Neural cell (in vitro differentiated cells): ENCODE measurements at regions not wholly inside any gene's neighbourhood (a gene's known extent, or its start where the extent isn't known, plus 50 kb on each side); places are given as distances from the start of the nearest gene placed in this dataset.

Source experiments
- H2AFZ ChIP-seq: fragments of 200-600, 300-800 bp; sonication (generic), shearing (Covaris generic); 2 replicates; pipeline ENCODE4 v1.6.0; 2014; ENCODE audit warnings: low read depth, mild to moderate bottlenecking, antibody characterized with exemption, low read length, moderate library complexity
- H3F3A ChIP-seq: fragments of 200-600 bp; shearing (Covaris generic); 2 replicates; pipeline ENCODE4 v1.6.1; 2016; ENCODE audit warnings: mild to moderate bottlenecking, moderate library complexity, mixed read lengths, antibody characterized with exemption, low read length; ENCODE audit not compliant: insufficient read depth, poor library complexity, severe bottlenecking
- H3K27ac ChIP-seq: fragments of 200-600, 300-800 bp; sonication (generic), shearing (Covaris generic); 2 replicates; pipeline ENCODE4 v1.5.1; 2014; ENCODE audit warnings: mild to moderate bottlenecking, low read length, moderate library complexity
- H3K27me3 ChIP-seq: fragments of 300-800, 200-600 bp; sonication (generic), shearing (Covaris generic); 2 replicates; pipeline ENCODE4 v1.6.0; 2014; ENCODE audit warnings: mild to moderate bottlenecking, low read depth, low read length, moderate library complexity; ENCODE audit not compliant: insufficient read depth
- H3K36me3 ChIP-seq: fragments of 300-800, 200-600 bp; sonication (generic), shearing (Covaris generic); 2 replicates; pipeline ENCODE4 v1.5.1; 2014; ENCODE audit warnings: mild to moderate bottlenecking, antibody characterized with exemption, low read length, moderate library complexity; ENCODE audit not compliant: insufficient read depth
- H3K4me2 ChIP-seq: fragments of 300-800, 200-600 bp; sonication (generic), shearing (Covaris generic); 2 replicates; pipeline ENCODE4 v1.6.0; 2014; ENCODE audit warnings: mild to moderate bottlenecking, low read length
- H3K4me3 ChIP-seq: fragments of 300-800, 200-600 bp; sonication (generic), shearing (Covaris generic); 2 replicates; pipeline ENCODE4 v1.5.1; 2014; ENCODE audit warnings: mild to moderate bottlenecking, low read length, moderate library complexity
- H3K79me2 ChIP-seq: fragments of 200-600 bp; shearing (Covaris generic); replicated peaks from 2 replicates; pipeline ENCODE4 v1.6.0; 2014; ENCODE audit warnings: mild to moderate bottlenecking, low read length, moderate library complexity; ENCODE audit not compliant: insufficient read depth
- H3K9ac ChIP-seq: fragments of 300-800, 200-600 bp; sonication (generic), shearing (Covaris generic); 2 replicates; pipeline ENCODE4 v1.6.1; 2016; ENCODE audit warnings: mild to moderate bottlenecking, low read length, mixed read lengths
- H3K9me2 ChIP-seq: fragments of 200-600 bp; shearing (Covaris generic); 2 replicates; pipeline ENCODE4 v1.6.1; 2016; ENCODE audit warnings: mild to moderate bottlenecking, low read length, mixed read lengths; ENCODE audit not compliant: insufficient read depth
- H3K9me3 ChIP-seq: fragments of 200-600, 300-800 bp; sonication (generic), shearing (Covaris generic); 2 replicates; pipeline ENCODE4 v1.6.1; 2016; ENCODE audit warnings: mild to moderate bottlenecking, mixed run types, low read length, moderate library complexity, mixed read lengths
- H4K20me1 ChIP-seq: fragments of 200-600 bp; shearing (Covaris generic); 2 replicates; pipeline ENCODE4 v1.6.1; 2016; ENCODE audit warnings: mild to moderate bottlenecking, mixed run types; ENCODE audit not compliant: insufficient read depth
- CTCF ChIP-seq: fragments of 450-650 bp; IDR thresholded peaks from 2 replicates; pipeline ENCODE4 v1.5.1; 2014; ENCODE audit warnings: antibody characterized with exemption, mild to moderate bottlenecking, moderate library complexity; ENCODE audit not compliant: poor library complexity, severe bottlenecking
- EP300 ChIP-seq: fragments of 450-650 bp; conservative IDR thresholded peaks from 2 replicates; pipeline ENCODE4 v1.6.1; 2014; ENCODE audit warnings: antibody characterized with exemption, mild to moderate bottlenecking, moderate library complexity; ENCODE audit not compliant: poor library complexity, severe bottlenecking
- EZH2 ChIP-seq: fragments of 200-600, 300-800 bp; shearing (Covaris generic), sonication (generic); IDR thresholded peaks from 2 replicates; pipeline ENCODE4 v1.6.1; 2014; ENCODE audit warnings: antibody characterized with exemption, low read length, borderline replicate concordance, mild to moderate bottlenecking; ENCODE audit not compliant: insufficient read depth, poor library complexity, severe bottlenecking
- MXI1 ChIP-seq: fragments of 450-650 bp; conservative IDR thresholded peaks from 2 replicates; pipeline ENCODE4 v1.6.1; 2014; ENCODE audit warnings: antibody characterized with exemption, mild to moderate bottlenecking; ENCODE audit not compliant: poor library complexity, severe bottlenecking
- POLR2AphosphoS5 ChIP-seq: IDR thresholded peaks from 2 replicates; pipeline ENCODE4 v1.6.1; 2012
- RAD21 ChIP-seq: fragments of 450-650 bp; conservative IDR thresholded peaks from 2 replicates; pipeline ENCODE4 v1.6.1; 2014; ENCODE audit warnings: antibody characterized with exemption, mild to moderate bottlenecking, moderate library complexity
- REST ChIP-seq: IDR thresholded peaks from 2 replicates; pipeline ENCODE4 v1.6.1; 2012; ENCODE audit warnings: borderline replicate concordance
- SMC3 ChIP-seq: fragments of 450-650 bp; conservative IDR thresholded peaks from 2 replicates; pipeline ENCODE4 v1.6.1; 2014; ENCODE audit warnings: antibody characterized with exemption, mild to moderate bottlenecking, moderate library complexity; ENCODE audit not compliant: poor library complexity
- TAF1 ChIP-seq: IDR thresholded peaks from 2 replicates; pipeline ENCODE4 v1.6.1; 2012; ENCODE audit warnings: low read depth

GRCh38 chrX:125744914-125745313 lies 421.2 kb downstream of the DCAF12L2 start:
- Histone ChIP-seq H3K27ac (no peak overlapping the region), H4K20me1 (no peaks in the 10 kb centered on the region), H3K36me3 (no peaks in the 10 kb centered on the region), H3K9ac (no peak overlapping the region), H3K27me3 (no peaks in the 10 kb centered on the region), H3K9me2 (no peaks in the 10 kb centered on the region), H3K79me2 (no peaks in the 10 kb centered on the region), H3K4me3 (no peak overlapping the region), H3K9me3 (no peaks in the 10 kb centered on the region), H2AFZ (no peak overlapping the region), H3F3A (no peaks in the 10 kb centered on the region), H3K4me2 (no peak overlapping the region)
- TF ChIP-seq REST (no peak), POLR2AphosphoS5 (no peak), TAF1 (no peak), RAD21 (no peak), MXI1 (no peak), EP300 (no peak), EZH2 (no peak), CTCF (no peak), SMC3 (no peak)

- Histone ChIP-seq H3K9ac (no peak overlapping the region), H4K20me1 (no peaks in the 10 kb centered on the region), H3K27me3 (no peaks in the 10 kb centered on the region), H3K79me2 (no peaks in the 10 kb centered on the region), H3K9me3 (no peaks in the 10 kb centered on the region), H2AFZ (no peak overlapping the region), H3K4me3 (no peak overlapping the region), H3K4me2 (no peak overlapping the region), H3K36me3 (no peaks in the 10 kb centered on the region), H3K9me2 (no peaks in the 10 kb centered on the region), H3F3A (no peaks in the 10 kb centered on the region), H3K27ac (no peak overlapping the region)
- TF ChIP-seq SMC3 (no peak), EZH2 (no peak), MXI1 (no peak)
Observed at GRCh38 chrX:125757794-125758564, 408.1 kb downstream of the DCAF12L2 start.
